ENCODE measurements at regions not wholly inside any gene's neighbourhood (a gene's known extent, or its start where the extent isn't known, plus 50 kb on each side); places are given as distances from the start of the nearest gene placed in this dataset.

GRCh38 chr9:81245254-81245956, 443.9 kb downstream of the TLE1 start:
- no peak for DNase-seq

- no peak for DNase-seq
These were observed 444.7 kb downstream of the TLE1 start for GRCh38 chr9:81244631-81245030.

GRCh38 chr9:81242866-81243265, 446.5 kb downstream of the TLE1 start:
- no peak for DNase-seq

DNA sequence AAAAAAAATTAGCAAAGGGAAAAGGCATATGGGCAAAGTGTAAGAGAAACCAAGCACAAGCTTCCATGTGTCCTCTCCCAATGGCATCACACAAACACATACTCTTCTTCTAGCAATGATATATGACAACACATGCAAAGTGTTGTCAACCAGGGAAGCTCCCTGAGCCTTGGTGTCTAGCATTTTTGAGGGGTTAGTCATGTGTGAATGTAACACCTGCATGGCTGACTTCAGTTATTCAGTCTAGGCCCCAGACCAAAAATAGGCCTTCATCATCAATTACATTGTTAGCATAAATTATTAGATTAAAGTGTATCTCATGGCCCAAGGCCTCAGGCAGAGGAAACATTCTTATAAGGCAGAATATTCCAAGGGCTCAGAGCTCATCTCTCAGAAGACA, 450.0 kb downstream of the TLE1 start:
- no peak for DNase-seq

GRCh38 chr9:81237565-81238231, 451.6 kb downstream of the TLE1 start:
- no peak for DNase-seq

DNA sequence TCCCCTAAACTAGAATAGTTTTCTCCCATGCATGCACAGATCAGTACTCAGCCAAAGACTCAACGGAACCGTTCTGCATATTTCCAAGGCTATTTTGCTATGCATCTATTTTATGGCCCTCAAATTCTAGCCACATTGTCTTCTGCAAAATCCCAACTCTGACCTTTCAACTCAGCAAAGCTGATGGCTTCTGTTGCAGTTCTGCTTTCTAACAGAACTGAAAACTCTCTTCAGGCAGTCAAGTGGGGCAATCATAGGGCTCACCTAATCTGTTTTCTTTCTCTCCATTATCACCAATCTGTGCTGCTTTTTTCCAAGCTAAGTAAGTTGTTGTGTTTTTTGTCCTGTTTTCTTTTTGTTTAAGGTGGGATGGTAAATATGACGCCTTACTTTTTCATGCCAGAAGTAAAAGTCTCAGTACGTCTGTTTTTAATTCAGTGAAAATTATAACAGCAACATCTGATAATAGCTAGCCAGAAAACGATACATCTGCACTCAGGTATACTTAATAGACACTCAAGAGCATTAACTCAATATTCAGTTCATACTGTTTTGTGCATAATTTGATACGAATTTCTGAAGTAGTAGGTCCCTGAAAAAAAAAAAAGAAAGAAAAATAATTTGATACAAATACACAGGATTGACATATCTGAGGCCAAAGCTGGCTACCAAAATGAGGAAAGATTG, 454.3 kb downstream of the TLE1 start:
- no peak for DNase-seq

DNA sequence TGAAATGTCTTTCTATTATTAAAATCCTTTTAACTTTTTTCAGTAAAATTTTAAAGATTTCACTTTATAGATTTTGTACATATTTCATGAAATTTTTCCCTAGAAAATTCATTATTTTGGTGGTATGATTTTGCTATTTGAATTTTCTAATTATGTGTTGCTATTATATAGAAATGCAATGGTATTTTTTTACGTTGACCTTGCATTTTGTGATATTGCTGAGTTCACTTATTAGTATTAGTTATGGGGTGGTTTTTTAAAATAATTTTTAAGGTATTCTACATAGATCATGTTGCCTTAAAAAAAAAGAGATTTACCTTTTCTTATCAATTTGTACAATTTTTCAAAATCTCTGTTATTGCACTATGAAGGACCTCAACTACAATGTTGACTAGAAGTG, 458.3 kb downstream of the TLE1 start:
- no peak for DNase-seq

DNA sequence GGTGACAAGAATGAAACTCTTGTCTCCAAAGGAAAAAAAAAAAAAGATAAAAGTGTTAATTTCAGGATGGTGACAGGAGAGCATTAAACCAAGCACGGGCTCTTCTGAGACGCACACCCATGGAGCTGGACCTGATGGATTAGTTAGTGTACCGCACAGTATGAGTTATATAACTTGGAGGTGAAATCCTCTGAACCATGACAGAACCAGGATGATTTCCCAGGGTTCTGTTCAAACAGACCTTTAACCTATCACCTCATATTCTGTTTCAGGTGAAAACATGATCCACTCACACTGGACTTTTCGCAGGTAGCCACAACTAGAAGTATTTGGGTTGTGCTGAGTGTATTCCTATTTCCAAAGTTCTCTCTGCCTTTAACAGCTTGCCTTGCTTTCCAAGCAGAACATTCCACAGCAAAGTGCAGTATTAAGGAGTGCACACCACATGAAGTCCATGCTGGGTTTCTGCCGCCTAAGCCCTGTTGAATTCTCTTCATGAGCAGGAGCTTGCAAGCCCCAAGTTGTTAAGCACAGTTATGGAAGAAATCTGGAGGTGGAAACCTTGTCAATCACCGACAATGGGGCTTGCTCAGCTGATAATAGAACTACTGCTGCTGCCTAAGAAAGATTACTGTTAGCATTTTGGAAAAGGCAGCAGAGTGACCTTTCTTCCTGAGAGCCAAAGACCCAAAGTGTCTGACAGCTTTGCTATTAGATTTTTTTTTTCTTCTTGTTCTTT, 461.7 kb downstream of the TLE1 start:
- DNase-seq = no peak

- no peak for DNase-seq
These were observed 463.8 kb downstream of the TLE1 start for GRCh38 chr9:81225596-81225995.

DNA sequence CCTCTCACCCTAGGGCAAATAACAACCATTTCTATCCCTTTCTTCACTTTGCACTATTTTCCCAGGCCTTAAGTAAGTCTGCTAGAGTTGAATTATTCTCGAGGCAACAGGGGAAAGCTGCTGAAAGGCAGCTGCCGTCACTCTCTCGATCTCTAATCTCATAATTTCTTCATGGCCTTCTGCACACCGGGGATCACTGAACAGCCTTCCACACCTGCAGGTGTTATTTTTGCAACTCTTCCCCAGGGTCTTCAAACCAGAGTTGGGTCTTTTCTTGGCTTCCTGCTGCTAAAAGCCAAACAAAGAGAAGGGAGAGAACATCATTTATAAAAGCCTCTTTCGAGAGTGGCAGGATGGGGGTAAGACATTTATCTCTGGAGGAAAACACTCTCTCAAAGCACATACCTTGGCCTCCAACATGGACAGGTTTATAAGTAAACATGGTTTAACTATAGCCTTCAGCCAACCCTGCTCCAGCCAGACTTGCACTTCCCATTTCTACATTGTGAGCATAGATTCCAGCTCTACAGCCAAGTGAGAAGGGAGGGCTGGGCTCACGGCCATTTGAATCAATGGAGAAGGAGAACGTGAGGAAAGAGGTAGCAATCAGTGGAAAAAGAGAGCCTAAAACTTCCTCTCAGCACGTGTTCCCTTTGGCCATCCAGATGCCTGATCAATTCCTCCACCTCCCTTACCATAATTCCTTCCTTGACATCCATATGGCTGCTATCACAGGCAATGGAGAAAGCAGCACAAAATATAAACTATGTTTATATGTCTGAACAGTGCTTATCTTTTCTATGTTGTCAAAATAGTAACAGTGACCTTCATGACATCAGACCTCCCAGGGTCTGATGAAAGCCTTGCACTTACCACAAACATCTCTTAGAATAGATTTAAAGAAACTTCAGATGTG, 464.9 kb downstream of the TLE1 start:
- DNase-seq = no peak

DNA sequence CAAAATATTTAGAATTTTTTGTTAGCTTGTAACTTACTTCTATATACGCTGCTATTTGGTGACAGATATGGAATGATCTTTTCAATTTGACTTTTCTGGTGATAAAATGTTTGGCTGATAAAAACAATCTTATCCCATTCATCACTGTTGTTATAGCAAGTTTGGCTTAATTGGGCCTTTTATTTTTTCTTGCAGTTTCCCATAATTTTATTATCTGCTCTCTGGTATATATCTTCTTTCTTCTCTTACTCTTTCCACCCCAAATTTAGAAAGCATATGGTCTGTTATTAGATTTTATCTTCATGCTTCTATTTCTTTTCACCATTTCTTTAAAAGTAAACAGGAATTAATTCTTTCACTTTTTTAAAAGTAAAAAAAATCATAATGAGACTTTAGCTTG, 474.4 kb downstream of the TLE1 start:
- no peak for DNase-seq

DNA sequence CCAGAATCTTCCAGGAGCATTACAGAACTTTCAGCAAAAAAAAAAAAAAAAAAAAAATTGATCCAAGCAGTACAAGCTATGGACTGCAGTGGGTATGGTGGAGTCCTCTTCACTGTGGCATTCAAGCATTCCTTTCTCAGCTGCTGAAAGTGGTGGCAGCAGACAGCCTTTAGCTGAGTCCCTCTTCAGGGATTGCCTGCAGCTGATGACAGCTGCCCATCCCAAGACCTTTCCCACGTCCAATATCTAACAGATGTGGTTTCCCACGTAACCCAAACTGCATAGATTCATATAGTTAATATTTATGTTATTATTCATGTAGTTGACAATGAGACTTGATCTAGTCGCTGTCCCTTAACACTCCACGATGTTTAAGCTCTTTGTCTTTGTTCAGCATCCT, 475.9 kb downstream of the TLE1 start:
- no peak for DNase-seq

- DNase-seq = no peak
These were observed 477.6 kb downstream of the TLE1 start for GRCh38 chr9:81211741-81212140.

- DNase-seq = no peak
These were observed 481.7 kb downstream of the TLE1 start for GRCh38 chr9:81207651-81208050.

GRCh38 chr9:81202292-81202691, 487.1 kb downstream of the TLE1 start:
- DNase-seq = no peak

- no peak for DNase-seq
These were observed 494.1 kb downstream of the TLE1 start for GRCh38 chr9:81195206-81195605.

GRCh38 chr9:81193362-81194339, 495.7 kb downstream of the TLE1 start:
- DNase-seq = no peak

GRCh38 chr9:81191222-81191621, 498.1 kb downstream of the TLE1 start:
- DNase-seq = no peak

GRCh38 chr9:81190659-81191058, 498.7 kb downstream of the TLE1 start:
- no peak for DNase-seq

DNA sequence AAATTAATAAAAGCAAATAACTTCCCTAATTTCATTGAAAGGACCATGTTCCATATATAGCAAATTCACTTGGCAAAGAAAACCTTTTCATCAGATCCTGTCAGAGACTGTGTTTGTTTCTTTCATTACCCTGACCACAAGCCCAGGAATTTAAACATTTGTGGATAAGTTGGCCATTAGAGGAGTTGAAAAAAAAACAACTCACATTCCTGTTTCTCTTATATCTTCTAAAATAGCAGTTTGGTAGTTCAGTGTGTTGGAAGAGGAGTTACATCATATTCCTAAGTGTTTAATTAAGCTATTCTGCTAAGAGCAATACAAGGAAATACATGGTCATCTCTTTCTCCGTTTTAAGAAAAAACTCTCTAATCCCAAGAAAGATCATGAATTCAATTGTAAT, 505.6 kb downstream of the TLE1 start:
- DNase-seq = no peak

- no peak for DNase-seq
These were observed 506.9 kb downstream of the TLE1 start for GRCh38 chr9:81182431-81182830.

All from NCI-H2081 treated with DMSO at 0.1 percent for 48 hours (cell line).